ENCODE measurements at regions not wholly inside any gene's neighbourhood (a gene's known extent, or its start where the extent isn't known, plus 50 kb on each side); places are given as distances from the start of the nearest gene placed in this dataset.

DNA sequence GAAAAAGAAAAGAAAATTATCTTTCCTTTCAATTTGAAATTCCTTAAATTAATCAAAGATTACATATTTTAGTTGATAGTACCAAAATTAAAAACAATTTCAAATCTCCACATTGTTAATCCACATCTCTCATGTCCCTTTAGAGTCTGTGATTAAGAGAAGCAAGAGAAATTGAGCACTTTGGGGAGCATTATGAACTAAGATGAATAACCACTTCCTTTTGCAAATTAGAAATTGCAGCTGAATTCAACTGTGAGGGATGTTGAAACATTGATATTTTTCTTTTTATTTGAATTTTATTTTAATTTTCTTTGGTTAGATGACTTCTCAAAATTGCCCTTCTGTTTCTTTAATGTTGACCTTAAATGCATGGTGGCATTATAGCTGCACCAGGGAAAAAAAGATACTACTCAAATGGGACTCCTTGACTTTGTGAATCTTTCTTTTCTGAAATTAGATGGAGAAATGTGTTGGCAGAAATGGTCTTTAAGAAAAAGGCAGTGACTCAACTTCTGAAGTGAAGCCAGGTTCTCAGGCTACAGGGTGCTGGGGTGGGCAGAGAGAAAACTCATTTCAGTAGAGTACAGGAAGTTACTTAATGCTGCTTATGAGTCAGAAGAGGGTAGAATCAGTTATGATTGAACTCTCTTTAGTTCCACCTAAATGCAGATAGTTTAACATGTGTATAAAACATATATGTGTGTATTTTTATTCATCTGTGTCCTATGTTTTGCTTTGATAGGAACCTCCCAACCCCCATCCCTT lies 92.0 kb upstream of the TNIP3 start:
- TF ChIP-seq HNF4A (conservative IDR thresholded peaks at IDR 0.05) (no peak), NR2F2 (IDR thresholded peaks at IDR 0.05) (no peak), EGR1 (IDR thresholded peaks at IDR 0.05; ENCODE audit: low read depth in 2 of 2) (no peak), JUND (IDR thresholded peaks at IDR 0.05) (no peak), RAD21 (IDR thresholded peaks at IDR 0.05) (no peak), FOXA2 (IDR thresholded peaks at IDR 0.05) (no peak), YY1 (IDR thresholded peaks at IDR 0.05) (no peak), SP1 (IDR thresholded peaks at IDR 0.05) (no peak), RXRA (IDR thresholded peaks at IDR 0.05) (no peak), HNF4G (IDR thresholded peaks at IDR 0.05) (no peak)
- TF ChIP-seq, protein P1, sequence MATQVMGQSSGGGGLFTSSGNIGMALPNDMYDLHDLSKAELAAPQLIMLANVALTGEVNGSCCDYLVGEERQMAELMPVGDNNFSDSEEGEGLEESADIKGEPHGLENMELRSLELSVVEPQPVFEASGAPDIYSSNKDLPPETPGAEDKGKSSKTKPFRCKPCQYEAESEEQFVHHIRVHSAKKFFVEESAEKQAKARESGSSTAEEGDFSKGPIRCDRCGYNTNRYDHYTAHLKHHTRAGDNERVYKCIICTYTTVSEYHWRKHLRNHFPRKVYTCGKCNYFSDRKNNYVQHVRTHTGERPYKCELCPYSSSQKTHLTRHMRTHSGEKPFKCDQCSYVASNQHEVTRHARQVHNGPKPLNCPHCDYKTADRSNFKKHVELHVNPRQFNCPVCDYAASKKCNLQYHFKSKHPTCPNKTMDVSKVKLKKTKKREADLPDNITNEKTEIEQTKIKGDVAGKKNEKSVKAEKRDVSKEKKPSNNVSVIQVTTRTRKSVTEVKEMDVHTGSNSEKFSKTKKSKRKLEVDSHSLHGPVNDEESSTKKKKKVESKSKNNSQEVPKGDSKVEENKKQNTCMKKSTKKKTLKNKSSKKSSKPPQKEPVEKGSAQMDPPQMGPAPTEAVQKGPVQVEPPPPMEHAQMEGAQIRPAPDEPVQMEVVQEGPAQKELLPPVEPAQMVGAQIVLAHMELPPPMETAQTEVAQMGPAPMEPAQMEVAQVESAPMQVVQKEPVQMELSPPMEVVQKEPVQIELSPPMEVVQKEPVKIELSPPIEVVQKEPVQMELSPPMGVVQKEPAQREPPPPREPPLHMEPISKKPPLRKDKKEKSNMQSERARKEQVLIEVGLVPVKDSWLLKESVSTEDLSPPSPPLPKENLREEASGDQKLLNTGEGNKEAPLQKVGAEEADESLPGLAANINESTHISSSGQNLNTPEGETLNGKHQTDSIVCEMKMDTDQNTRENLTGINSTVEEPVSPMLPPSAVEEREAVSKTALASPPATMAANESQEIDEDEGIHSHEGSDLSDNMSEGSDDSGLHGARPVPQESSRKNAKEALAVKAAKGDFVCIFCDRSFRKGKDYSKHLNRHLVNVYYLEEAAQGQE (IDR thresholded peaks at IDR 0.05), result no peak
- TF ChIP-seq, protein P2, sequence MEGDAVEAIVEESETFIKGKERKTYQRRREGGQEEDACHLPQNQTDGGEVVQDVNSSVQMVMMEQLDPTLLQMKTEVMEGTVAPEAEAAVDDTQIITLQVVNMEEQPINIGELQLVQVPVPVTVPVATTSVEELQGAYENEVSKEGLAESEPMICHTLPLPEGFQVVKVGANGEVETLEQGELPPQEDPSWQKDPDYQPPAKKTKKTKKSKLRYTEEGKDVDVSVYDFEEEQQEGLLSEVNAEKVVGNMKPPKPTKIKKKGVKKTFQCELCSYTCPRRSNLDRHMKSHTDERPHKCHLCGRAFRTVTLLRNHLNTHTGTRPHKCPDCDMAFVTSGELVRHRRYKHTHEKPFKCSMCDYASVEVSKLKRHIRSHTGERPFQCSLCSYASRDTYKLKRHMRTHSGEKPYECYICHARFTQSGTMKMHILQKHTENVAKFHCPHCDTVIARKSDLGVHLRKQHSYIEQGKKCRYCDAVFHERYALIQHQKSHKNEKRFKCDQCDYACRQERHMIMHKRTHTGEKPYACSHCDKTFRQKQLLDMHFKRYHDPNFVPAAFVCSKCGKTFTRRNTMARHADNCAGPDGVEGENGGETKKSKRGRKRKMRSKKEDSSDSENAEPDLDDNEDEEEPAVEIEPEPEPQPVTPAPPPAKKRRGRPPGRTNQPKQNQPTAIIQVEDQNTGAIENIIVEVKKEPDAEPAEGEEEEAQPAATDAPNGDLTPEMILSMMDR (IDR thresholded peaks at IDR 0.05; ENCODE audit: low read depth, low read length, missing input control), result no peak
- TF ChIP-seq, protein P3, sequence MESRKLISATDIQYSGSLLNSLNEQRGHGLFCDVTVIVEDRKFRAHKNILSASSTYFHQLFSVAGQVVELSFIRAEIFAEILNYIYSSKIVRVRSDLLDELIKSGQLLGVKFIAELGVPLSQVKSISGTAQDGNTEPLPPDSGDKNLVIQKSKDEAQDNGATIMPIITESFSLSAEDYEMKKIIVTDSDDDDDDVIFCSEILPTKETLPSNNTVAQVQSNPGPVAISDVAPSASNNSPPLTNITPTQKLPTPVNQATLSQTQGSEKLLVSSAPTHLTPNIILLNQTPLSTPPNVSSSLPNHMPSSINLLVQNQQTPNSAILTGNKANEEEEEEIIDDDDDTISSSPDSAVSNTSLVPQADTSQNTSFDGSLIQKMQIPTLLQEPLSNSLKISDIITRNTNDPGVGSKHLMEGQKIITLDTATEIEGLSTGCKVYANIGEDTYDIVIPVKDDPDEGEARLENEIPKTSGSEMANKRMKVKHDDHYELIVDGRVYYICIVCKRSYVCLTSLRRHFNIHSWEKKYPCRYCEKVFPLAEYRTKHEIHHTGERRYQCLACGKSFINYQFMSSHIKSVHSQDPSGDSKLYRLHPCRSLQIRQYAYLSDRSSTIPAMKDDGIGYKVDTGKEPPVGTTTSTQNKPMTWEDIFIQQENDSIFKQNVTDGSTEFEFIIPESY (IDR thresholded peaks at IDR 0.05), result no peak
- no peak for DNase-seq (ENCODE audit: low spot score)
- H3K4me3 ChIP-seq (ENCODE audit: low read depth in 1 of 3, low read length in 3 of 3), result no peak overlapping the region
- no peak overlapping the region for H3K9ac ChIP-seq (ENCODE audit: low read depth in 1 of 2, low read length in 2 of 2)
- no peaks in the 10 kb centered on the region for H3K36me3 ChIP-seq (ENCODE audit: control insufficient read depth in 4 of 4, insufficient read depth in 3 of 4, low read depth in 1 of 4, low read length in 3 of 4)
- no peak overlapping the region for H3K27ac ChIP-seq (ENCODE audit: low read depth in 1 of 2, low read length in 2 of 2)
- no peaks in the 10 kb centered on the region for H3K4me1 ChIP-seq (ENCODE audit: control insufficient read depth in 4 of 4, insufficient read depth in 4 of 4, low read length in 3 of 4)
- H3K9me3 ChIP-seq (ENCODE audit: control insufficient read depth in 4 of 4, low read length in 3 of 4), result no peaks in the 10 kb centered on the region
- H3K27me3 ChIP-seq (ENCODE audit: control insufficient read depth in 4 of 4, insufficient read depth in 4 of 4, low read length in 3 of 4), result no peaks in the 10 kb centered on the region

DNA sequence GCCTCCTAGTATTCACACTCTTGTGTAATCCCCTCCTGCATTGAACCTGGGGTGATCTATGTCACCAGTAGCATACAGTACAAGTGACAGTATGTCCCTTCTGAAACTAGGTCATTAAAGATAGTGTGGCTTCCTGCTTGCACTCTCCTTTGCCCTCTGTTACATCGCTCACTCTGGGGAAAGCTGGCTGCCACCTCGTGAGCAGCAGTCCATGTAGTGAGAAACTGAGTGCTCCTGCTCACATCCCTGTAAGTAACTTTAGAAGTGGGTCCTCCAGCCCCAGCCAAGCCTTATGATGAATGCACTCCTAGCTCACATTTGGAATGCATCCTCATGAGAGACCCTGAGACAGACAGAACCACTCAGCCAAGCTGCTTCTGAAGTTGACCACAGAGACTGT lies 89.8 kb upstream of the TNIP3 start:
- 39% methylated on average over 2 of the region's 2 CpGs for WGBS
- DNase-seq (ENCODE audit: low spot score), result no peak
- Histone ChIP-seq H3K4me1 (ENCODE audit: control insufficient read depth in 4 of 4, insufficient read depth in 4 of 4, low read length in 3 of 4) (no peaks in the 10 kb centered on the region), H3K27me3 (ENCODE audit: control insufficient read depth in 4 of 4, insufficient read depth in 4 of 4, low read length in 3 of 4) (no peaks in the 10 kb centered on the region), H3K9me3 (ENCODE audit: control insufficient read depth in 4 of 4, low read length in 3 of 4) (no peaks in the 10 kb centered on the region), H3K27ac (ENCODE audit: low read depth in 1 of 2, low read length in 2 of 2) (no peak overlapping the region), H3K36me3 (ENCODE audit: control insufficient read depth in 4 of 4, insufficient read depth in 3 of 4, low read depth in 1 of 4, low read length in 3 of 4) (no peaks in the 10 kb centered on the region), H3K4me3 (ENCODE audit: low read depth in 1 of 3, low read length in 3 of 3) (no peak overlapping the region), H3K9ac (ENCODE audit: low read depth in 1 of 2, low read length in 2 of 2) (no peak overlapping the region)
- TF ChIP-seq RXRA (IDR thresholded peaks at IDR 0.05) (no peak), GABPA (IDR thresholded peaks at IDR 0.05 in 1 of 2, conservative IDR thresholded peaks at IDR 0.05 in 1 of 2) (no peak), FOXA2 (IDR thresholded peaks at IDR 0.05) (no peak)
- TF ChIP-seq, protein P4, sequence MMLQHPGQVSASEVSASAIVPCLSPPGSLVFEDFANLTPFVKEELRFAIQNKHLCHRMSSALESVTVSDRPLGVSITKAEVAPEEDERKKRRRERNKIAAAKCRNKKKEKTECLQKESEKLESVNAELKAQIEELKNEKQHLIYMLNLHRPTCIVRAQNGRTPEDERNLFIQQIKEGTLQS (IDR thresholded peaks at IDR 0.05), result no peak
- TF ChIP-seq, protein P3 (IDR thresholded peaks at IDR 0.05), result no peak
- TF ChIP-seq, protein P1 (IDR thresholded peaks at IDR 0.05), result no peak
- TF ChIP-seq, protein P2 (IDR thresholded peaks at IDR 0.05; ENCODE audit: low read depth, low read length, missing input control), result no peak
